Caco-2 (cell line): ENCODE measurements at regions not wholly inside any gene's neighbourhood (a gene's known extent, or its start where the extent isn't known, plus 50 kb on each side); places are given as distances from the start of the nearest gene placed in this dataset.
"Not testable (repeated sequence)": the region's sequence is repeated elsewhere in the genome, so short reads cannot be mapped to it uniquely, and the experiment has no call there.

ENCODE experiments used
- BruUV-seq: library from RNA; stranded (reverse); fragments of 400-500 nt; replicated peaks from 2 replicates; lab custom pipeline; 2021; lab: Mats Ljungman, UMichigan
- CTCF ChIA-PET: fragments of 300-600 bp; sonication (Branson Sonifier 250); formaldehyde crosslinking; loops from one replicate; lab custom pipeline; 2022; ENCODE audit warnings: antibody characterized with exemption; lab: Charles Lee
- POLR2A ChIA-PET: fragments of 300-600 bp; sonication (Branson Sonifier 250); formaldehyde crosslinking; loops from one replicate; lab custom pipeline; 2022; ENCODE audit warnings: antibody characterized with exemption; lab: Charles Lee
- DNase-seq, 2 experiments: peaks; one replicate each; pipeline versions ENCODE4 v3.0.0 to v3.0.0-alpha.2; 2020 to 2022
- H3K27me3 ChIP-seq: replicated peaks from 2 replicates; pipeline ENCODE4 v1.6.0; 2011; ENCODE audit warnings: low read length; ENCODE audit not compliant: control insufficient read depth, insufficient read depth
- H3K36me3 ChIP-seq: 2 replicates; pipeline ENCODE4 v1.5.1; 2011; ENCODE audit warnings: low read length; ENCODE audit not compliant: control insufficient read depth, insufficient read depth
- H3K4me1 ChIP-seq: fragments of 250-450 bp; sonication (Bioruptor Pico); 2 replicates; pipeline ENCODE4 v1.5.1; 2020; ENCODE audit warnings: mild to moderate bottlenecking
- H3K4me3 ChIP-seq: 2 replicates; pipeline ENCODE4 v1.5.1; 2011; ENCODE audit warnings: low read depth, mild to moderate bottlenecking, control low read depth, low read length
- H3K9me3 ChIP-seq: fragments of 250-450 bp; sonication (Bioruptor Pico); 2 replicates; pipeline ENCODE4 v1.5.1; 2020; ENCODE audit warnings: mild to moderate bottlenecking, moderate library complexity
- H3K27ac Mint-ChIP-seq: one replicate; pipeline ENCODE4 v1.8.0; 2022; ENCODE audit warnings: mixed read lengths; ENCODE audit not compliant: unreplicated experiment
- H3K27me3 Mint-ChIP-seq: one replicate; pipeline ENCODE4 v1.8.0; 2022; ENCODE audit warnings: mixed read lengths; ENCODE audit not compliant: insufficient read depth, unreplicated experiment
- H3K36me3 Mint-ChIP-seq: one replicate; pipeline ENCODE4 v1.8.0; 2022; ENCODE audit warnings: mild to moderate bottlenecking, mixed read lengths; ENCODE audit not compliant: insufficient read depth, unreplicated experiment
- H3K4me1 Mint-ChIP-seq: one replicate; pipeline ENCODE4 v1.8.0; 2022; ENCODE audit warnings: low read depth, mixed read lengths; ENCODE audit not compliant: unreplicated experiment
- H3K4me3 Mint-ChIP-seq: one replicate; pipeline ENCODE4 v1.8.0; 2022; ENCODE audit warnings: mild to moderate bottlenecking, moderate library complexity, mixed read lengths; ENCODE audit not compliant: unreplicated experiment
- H3K9me3 Mint-ChIP-seq: one replicate; pipeline ENCODE4 v1.8.0; 2022; ENCODE audit warnings: mixed read lengths; ENCODE audit not compliant: unreplicated experiment
- intact Hi-C: fragments of 100-400 bp; cut with micrococcal nuclease; formaldehyde crosslinking; loops from one replicate; pipeline ENCODE4 v1.10.0; 2022; ENCODE audit not compliant: unreplicated experiment
- TF ChIP-seq, protein P1 (sequence below), 2 experiments: fragments of 200-600 bp in 1 of 2; IDR thresholded peaks; 1 replicate in 1 of 2; 2 replicates in 1 of 2; pipeline versions ENCODE4 v1.5.1 to v1.8.0; 2011 to 2022; ENCODE audit warnings: antibody characterized with exemption in 1 of 2, control low read depth in 1 of 2, inconsistent platforms in 1 of 2, low read depth in 1 of 2, low read length in 1 of 2, mild to moderate bottlenecking in 1 of 2, moderate library complexity in 1 of 2; ENCODE audit not compliant: insufficient read depth in 1 of 2, severe bottlenecking in 1 of 2, unreplicated experiment in 1 of 2

DNA sequence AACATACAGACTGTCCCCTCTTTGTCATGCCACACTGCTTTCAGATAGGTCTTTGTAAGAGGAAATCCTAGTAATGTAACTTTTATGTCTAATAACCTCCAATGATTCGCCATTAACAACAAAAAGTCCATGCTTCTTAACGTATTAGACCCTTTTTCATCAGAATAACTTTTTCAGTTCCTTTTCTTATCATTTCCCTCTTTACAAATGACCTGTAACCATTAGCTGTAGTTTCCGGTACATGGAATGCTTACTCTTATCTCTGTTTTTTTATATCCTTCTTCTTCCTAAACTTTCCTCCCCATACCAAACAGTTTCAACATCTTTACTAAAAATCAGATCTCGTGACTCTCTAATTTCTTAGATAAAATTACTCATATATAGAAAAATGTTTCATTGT lies 268.9 kb upstream of the TYRP1 start:
- no peaks in the 10 kb centered on the region for H3K4me1 Mint-ChIP-seq
- peaks cover 2% of the 10 kb centered on the region for H3K27me3 Mint-ChIP-seq
- no peak overlapping the region for H3K4me3 Mint-ChIP-seq
- Histone ChIP-seq H3K27me3 (no peaks in the 10 kb centered on the region), H3K4me1 (no peaks in the 10 kb centered on the region), H3K4me3 (no peak overlapping the region), H3K36me3 (no peaks in the 10 kb centered on the region), H3K9me3 (no peaks in the 10 kb centered on the region)
- no peaks in the 10 kb centered on the region for H3K9me3 Mint-ChIP-seq
- ChIA-PET POLR2A (no interaction called here), CTCF (no interaction called here)
- TF ChIP-seq, protein P1, sequence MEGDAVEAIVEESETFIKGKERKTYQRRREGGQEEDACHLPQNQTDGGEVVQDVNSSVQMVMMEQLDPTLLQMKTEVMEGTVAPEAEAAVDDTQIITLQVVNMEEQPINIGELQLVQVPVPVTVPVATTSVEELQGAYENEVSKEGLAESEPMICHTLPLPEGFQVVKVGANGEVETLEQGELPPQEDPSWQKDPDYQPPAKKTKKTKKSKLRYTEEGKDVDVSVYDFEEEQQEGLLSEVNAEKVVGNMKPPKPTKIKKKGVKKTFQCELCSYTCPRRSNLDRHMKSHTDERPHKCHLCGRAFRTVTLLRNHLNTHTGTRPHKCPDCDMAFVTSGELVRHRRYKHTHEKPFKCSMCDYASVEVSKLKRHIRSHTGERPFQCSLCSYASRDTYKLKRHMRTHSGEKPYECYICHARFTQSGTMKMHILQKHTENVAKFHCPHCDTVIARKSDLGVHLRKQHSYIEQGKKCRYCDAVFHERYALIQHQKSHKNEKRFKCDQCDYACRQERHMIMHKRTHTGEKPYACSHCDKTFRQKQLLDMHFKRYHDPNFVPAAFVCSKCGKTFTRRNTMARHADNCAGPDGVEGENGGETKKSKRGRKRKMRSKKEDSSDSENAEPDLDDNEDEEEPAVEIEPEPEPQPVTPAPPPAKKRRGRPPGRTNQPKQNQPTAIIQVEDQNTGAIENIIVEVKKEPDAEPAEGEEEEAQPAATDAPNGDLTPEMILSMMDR (IDR thresholded peaks at IDR 0.05; ENCODE audit: insufficient read depth in 1 of 2, low read depth in 1 of 2, low read length in 1 of 2, severe bottlenecking in 1 of 2, unreplicated experiment in 1 of 2), result no peak
- H3K36me3 Mint-ChIP-seq, result no peaks in the 10 kb centered on the region
- intact Hi-C loops, result no loop called here
- H3K27ac Mint-ChIP-seq, result no peak overlapping the region
- BruUV-seq, result no TSS peak
- no peak for DNase-seq

DNA sequence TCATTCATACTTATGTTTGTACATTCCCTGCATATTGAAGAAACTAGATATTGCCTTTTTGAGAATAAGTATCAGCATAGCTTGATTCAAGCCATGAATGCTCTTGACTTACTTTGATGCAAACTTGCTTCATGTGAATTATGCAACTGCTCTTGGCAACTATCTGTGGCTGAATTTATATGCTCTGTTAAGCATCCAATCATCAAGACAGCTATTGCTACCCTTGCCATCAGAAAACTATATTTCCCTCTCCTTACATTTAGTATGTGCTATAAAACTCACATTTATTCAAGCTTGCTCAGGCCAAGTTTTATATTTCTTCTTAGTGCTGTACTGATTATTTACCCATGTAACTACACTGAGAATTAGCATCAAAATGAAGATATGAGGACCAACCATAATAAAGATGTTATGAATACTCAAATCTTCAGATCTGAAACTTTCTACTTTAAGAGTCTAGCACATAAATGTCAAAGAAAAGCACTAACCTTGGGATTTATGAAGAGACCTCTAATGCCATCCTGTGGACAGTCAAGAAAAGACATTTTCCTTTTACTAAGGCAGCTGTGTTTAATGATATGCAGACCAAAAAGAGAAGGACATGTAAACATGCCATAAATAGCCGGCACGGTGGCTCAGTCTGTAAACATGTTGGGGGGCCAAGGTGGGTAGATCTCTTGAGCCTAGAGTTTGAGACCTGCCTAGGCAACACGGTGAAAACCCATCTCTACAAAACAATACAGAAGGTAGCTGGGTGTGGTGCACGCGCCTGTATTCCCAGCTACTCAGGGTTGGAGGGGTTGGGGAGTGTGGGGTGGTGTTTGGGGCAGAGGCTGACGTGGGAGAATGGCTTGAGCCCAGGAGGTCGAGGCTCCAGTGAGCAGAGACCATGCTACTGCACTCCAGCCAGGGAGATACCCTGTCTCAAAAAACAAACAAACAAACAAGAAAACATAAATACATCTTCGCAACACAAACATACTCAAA lies 267.0 kb upstream of the TYRP1 start:
- TF ChIP-seq, protein P1 (IDR thresholded peaks at IDR 0.05; ENCODE audit: insufficient read depth in 1 of 2, low read depth in 1 of 2, low read length in 1 of 2, severe bottlenecking in 1 of 2, unreplicated experiment in 1 of 2), result no peak
- Mint-ChIP-seq H3K4me3 (no peak overlapping the region), H3K4me1 (no peaks in the 10 kb centered on the region), H3K36me3 (no peaks in the 10 kb centered on the region), H3K9me3 (no peaks in the 10 kb centered on the region), H3K27ac (no peak overlapping the region), H3K27me3 (peaks cover 2% of the 10 kb centered on the region)
- ChIA-PET CTCF (interaction anchor here (0.6 kb wide), 1 partner anchor 11 kb away, joined by 3 read pairs; no protein-coding TSS in a partner anchor), POLR2A (no interaction called here)
- H3K9me3 ChIP-seq, result no peaks in the 10 kb centered on the region
- no peaks in the 10 kb centered on the region for H3K27me3 ChIP-seq
- intact Hi-C loops, result no loop called here
- BruUV-seq, result no TSS peak
- DNase-seq, result peak in 1 of 2 experiments; percentile 1
- no peaks in the 10 kb centered on the region for H3K36me3 ChIP-seq
- no peak overlapping the region for H3K4me3 ChIP-seq
- no peaks in the 10 kb centered on the region for H3K4me1 ChIP-seq

DNA sequence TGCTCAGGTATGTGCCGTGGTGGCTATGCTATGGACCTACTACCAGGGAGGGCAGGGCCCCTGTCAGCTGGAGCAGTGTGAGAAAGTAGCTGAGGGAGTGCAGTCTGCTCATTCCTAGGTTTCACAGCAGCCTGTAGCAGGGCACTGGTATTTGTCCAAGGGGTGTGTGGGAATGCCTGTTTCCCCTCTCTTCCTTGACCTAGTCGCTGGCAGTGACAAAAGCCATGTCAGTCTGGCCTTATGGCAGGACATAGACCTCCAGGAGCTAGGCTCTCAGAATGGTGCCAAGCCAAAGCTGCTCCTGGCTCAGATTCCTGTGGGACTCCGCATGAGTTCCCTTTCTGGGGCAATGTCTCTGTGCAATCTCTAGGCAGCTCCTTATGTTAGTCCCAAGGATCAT lies 253.9 kb upstream of the TYRP1 start:
- no peaks in the 10 kb centered on the region for H3K27me3 ChIP-seq
- Mint-ChIP-seq H3K9me3 (no peaks in the 10 kb centered on the region), H3K4me1 (no peaks in the 10 kb centered on the region), H3K27ac (no peak overlapping the region), H3K4me3 (no peak overlapping the region), H3K36me3 (no peaks in the 10 kb centered on the region), H3K27me3 (no peaks in the 10 kb centered on the region)
- H3K36me3 ChIP-seq, result no peaks in the 10 kb centered on the region
- H3K4me3 ChIP-seq, result no peak overlapping the region
- TF ChIP-seq, protein P1 (IDR thresholded peaks at IDR 0.05; ENCODE audit: insufficient read depth in 1 of 2, low read depth in 1 of 2, low read length in 1 of 2, severe bottlenecking in 1 of 2, unreplicated experiment in 1 of 2), result no peak
- DNase-seq, result no peak
- no TSS peak for BruUV-seq
- H3K9me3 ChIP-seq, result no peaks in the 10 kb centered on the region
- intact Hi-C loops, result no loop called here
- ChIA-PET CTCF (no interaction called here), POLR2A (no interaction called here)
- no peaks in the 10 kb centered on the region for H3K4me1 ChIP-seq

DNA sequence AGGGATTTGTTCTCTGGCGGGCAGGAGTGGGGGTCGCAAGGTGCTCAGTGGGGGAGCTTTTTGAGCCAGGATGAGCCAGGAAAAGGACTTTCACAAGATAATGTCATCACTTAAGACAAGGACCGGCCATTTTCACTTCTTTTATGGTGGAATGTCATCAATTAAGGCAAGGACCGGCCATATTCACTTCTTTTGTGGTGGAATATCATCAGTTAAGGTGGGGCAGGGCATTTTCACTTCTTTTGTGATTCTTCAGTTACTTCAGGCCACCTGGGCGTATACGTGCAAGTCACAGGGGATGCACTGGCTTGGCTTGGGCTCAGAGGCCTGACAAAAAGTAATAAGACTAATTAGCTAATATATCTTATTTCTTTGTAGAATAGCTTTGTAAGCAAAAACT lies 252.1 kb upstream of the TYRP1 start:
- intact Hi-C loops, BruUV-seq, H3K27me3 ChIP-seq, H3K36me3 Mint-ChIP-seq, DNase-seq, H3K4me3 ChIP-seq, H3K9me3 Mint-ChIP-seq, H3K9me3 ChIP-seq, H3K4me1 ChIP-seq, H3K4me3 Mint-ChIP-seq, H3K4me1 Mint-ChIP-seq, POLR2A ChIA-PET, CTCF ChIA-PET, H3K27me3 Mint-ChIP-seq, H3K27ac Mint-ChIP-seq, H3K36me3 ChIP-seq: not testable (repeated sequence)
